NB4 (cell line): ENCODE measurements at regions not wholly inside any gene's neighbourhood (a gene's known extent, or its start where the extent isn't known, plus 50 kb on each side); places are given as distances from the start of the nearest gene placed in this dataset.

Source experiments
- CTCF ChIP-seq: IDR thresholded peaks from one replicate; pipeline ENCODE4 v1.5.1; 2012; ENCODE audit warnings: low read depth, low read length
- MAX ChIP-seq: IDR thresholded peaks from 2 replicates; pipeline ENCODE4 v1.6.1; 2011; ENCODE audit warnings: low read depth, low read length
- POLR2A ChIP-seq: IDR thresholded peaks from 2 replicates; pipeline ENCODE4 v1.6.1; 2011; ENCODE audit warnings: mild to moderate bottlenecking; ENCODE audit not compliant: insufficient read length; ENCODE audit errors: extremely low read depth

DNA sequence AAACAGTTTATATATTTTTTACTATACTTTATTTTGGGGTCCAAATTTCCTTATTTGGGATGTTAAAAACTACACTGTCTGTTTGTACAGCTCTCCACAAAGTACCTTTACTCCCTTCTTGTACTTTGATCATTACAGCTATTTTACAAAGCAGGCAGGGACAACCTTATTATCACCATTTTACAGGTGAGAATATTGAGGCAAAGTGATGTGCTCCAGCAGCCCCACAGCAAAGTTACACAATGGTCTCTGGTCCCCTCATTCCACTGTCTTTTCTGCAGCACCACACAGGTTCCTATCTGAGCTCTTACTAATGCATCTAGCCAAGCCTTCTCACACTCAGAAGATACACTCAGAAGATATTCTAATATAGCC, 457.3 kb downstream of the RASEF start:
- TF ChIP-seq CTCF (no peak), MAX (no peak), POLR2A (no peak)
